GM12891 (cell line): ENCODE measurements at regions not wholly inside any gene's neighbourhood (a gene's known extent, or its start where the extent isn't known, plus 50 kb on each side); places are given as distances from the start of the nearest gene placed in this dataset.

Source experiments
- POLR2A ChIP-seq: IDR thresholded peaks from 2 replicates; pipeline ENCODE4 v1.6.1; 2011; ENCODE audit warnings: low read depth, low read length, control low read depth
- POLR2AphosphoS5 ChIP-seq: IDR thresholded peaks from 2 replicates; pipeline ENCODE4 v1.6.1; 2011; ENCODE audit warnings: low read depth, low read length, control low read depth
- SPI1 ChIP-seq: IDR thresholded peaks from 2 replicates; pipeline ENCODE4 v1.6.1; 2011; ENCODE audit warnings: low read depth, low read length, control low read depth
- TAF1 ChIP-seq: IDR thresholded peaks from 2 replicates; pipeline ENCODE4 v1.6.1; 2011; ENCODE audit warnings: low read depth, low read length, control low read depth

GRCh38 chr21:27149034-27149433 lies 182.1 kb upstream of the ADAMTS5 start:
- TF ChIP-seq POLR2AphosphoS5 (no peak), POLR2A (no peak), TAF1 (no peak), SPI1 (no peak)
